D341Med (cell line): ENCODE measurements at regions not wholly inside any gene's neighbourhood (a gene's known extent, or its start where the extent isn't known, plus 50 kb on each side); places are given as distances from the start of the nearest gene placed in this dataset.

Experiments
- DNase-seq: peaks from one replicate; pipeline ENCODE4 v3.0.0; 2012; ENCODE audit warnings: low spot score

DNA sequence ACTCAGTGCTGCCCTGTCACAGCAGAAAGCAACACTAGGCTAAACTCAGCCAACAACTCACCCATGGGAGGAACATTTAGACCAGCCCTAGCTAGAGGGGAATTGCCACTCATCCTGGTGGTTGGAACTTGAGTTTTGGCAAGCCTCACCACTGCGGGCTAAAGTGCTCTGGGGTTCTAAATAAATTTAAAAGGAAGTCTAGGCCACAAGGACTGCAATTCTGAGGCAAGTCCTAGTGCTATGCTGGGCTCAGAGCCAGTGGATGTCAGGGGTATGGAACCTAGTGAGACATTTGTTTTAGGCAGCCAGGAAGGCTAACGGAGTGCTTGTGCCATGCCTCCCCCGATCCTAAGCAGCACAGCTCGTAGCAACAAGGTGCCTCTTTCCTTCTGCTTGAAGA lies 78.0 kb downstream of the RGS13 start:
- DNase-seq, result no peak

DNA sequence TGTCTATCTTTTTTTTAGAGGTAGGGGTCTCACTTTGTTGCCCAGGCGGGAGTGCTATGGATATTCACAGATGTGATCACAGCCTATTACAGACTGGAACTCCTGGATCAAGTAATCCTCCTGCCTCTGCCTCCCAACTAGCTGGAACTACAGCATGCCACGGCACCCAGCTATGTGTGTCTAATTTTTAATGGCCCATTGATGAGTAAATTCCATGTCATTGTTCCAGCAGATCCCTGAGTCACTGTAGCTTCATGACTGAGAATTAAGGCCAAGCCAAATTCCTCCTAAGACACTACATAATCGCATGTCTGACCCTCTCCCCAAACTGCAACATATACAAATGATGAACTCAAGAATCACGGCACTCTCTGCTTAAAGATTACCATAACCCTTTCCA lies 84.2 kb upstream of the RGS2 start:
- no peak for DNase-seq

DNA sequence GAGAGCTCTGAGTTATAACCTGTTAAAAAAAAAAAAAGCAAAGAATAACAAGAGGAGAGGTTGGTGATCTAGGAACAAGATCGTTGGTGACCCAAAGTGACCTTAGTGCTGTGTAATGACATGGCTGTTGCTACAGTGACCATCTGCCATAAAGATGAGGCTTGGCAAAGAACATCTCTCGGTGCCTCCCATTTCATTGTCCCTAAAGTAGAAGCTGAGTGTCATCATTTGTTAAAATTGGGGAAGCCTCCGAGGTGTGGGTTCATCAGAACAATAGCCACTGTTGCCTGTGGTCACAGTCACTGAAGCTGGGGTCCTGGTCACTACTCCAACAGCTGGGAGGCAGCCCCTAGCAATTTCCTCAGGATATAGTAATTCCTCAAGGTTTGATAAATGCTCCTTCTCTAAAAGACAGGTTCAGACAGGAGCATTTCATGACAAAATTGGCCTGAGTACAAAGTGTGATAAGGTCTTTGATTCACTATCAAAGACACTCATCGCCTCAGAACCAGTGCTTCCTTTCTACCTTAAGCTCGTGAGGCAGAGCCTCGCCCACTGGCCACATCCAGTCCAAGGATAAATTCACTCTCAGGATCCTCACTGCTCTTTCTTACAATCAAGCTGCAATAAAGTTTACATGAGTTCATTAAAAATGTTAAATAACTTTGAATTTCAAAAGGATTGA lies 81.9 kb upstream of the RGS2 start:
- no peak for DNase-seq

DNA sequence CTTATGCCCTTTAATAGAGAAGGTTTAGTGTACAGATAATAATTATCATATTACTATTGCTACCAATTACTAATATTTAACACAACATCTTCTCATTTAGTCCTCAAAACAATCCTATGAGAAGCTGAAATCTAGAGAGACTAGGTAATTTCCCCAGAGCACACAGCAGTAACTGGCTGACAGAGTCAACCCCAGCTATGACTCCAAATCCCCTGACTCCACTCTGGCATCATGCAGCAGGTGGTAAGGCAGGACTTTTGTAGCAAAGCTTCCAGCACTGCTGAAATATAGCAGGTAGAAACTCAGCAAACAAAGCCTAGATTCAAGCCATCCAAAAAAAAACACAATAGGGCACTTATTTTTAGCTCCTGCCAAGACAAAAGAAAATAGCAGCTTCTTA lies 79.3 kb upstream of the RGS2 start:
- no peak for DNase-seq

DNA sequence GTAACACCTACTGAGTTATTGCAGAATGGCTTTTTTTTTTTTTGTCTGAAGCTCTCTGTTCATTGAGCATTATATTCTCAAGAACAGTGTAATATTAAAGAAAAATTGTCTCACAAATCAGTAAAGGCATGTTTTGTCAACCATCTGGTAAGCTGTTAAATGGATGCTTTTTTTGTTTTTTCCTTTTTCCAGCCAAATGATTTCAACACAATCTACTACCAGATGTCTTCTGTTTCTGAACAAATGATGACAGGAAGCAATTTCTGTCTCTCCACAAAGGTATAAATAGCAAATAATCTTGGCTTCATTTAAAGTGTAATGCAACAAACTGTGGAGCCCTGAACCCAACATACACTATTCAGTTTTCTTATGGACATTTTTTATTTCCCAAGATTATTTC lies 78.6 kb upstream of the RGS2 start:
- no peak for DNase-seq

DNA sequence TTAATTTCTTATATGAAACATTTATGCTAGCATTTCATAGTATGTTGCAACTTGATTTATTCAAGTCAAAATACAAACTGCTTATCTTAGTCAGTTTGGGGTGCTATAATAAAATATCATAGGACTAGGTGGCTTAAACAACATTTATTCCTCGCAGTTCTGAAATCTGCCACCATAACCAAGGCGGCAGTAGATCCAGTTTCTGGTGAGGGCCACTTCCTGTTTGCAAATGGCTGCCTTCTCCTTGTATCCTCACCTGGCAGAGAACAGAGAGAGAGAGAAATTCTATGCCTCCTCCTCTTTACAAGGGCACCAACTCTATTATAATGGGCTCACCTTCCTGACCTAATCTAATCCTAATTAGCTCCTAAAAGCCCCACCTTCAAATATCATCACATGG lies 76.1 kb upstream of the RGS2 start:
- peak; percentile 30 for DNase-seq

DNA sequence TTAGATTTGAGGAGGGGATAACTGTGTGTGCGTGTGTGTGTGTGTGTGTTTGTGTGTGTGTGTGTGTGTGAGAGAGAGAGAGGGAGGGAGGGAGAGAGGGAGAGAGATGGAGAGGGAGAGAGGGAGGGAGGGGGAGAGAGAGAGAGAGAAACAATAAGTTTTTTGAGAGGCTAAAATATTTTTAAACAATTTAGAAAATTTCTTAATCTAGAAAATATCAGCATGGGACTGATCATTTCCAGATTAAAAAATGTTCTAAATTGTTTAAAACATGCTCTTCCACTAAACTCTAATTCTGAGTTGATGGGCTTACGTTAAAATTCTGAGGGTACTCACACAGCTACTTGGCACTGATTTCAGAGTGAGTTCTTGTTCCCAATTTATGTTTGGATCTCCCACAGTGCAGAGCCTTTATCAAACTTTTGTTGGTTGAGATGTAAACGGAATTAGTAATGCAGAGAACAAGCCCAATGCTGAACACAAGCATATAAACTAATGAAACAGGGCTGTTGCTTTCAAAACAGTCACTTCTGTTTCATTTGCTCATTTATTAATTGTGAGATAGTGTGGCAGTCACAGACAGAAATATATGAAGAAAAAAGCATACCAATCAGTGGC lies 73.4 kb upstream of the RGS2 start:
- DNase-seq, result no peak

DNA sequence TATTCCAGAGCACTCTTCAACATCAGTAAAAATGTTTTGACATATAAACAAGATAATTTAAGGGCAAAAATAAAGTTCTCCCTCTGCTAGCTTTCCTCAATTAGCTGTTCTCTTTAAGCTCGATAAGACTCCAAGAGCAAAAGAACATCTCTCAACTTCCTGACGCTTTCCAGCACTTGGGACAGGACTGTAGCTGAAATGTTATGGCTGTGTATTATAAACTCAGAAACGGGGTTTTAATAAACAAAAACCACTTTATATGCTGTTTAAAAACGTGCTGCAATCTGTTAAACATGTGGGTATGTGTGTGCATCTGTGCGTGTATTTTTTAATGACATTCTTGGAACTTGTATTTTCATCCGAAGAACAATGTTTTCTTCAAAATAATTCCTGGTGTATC lies 71.5 kb upstream of the RGS2 start:
- DNase-seq, result no peak

DNA sequence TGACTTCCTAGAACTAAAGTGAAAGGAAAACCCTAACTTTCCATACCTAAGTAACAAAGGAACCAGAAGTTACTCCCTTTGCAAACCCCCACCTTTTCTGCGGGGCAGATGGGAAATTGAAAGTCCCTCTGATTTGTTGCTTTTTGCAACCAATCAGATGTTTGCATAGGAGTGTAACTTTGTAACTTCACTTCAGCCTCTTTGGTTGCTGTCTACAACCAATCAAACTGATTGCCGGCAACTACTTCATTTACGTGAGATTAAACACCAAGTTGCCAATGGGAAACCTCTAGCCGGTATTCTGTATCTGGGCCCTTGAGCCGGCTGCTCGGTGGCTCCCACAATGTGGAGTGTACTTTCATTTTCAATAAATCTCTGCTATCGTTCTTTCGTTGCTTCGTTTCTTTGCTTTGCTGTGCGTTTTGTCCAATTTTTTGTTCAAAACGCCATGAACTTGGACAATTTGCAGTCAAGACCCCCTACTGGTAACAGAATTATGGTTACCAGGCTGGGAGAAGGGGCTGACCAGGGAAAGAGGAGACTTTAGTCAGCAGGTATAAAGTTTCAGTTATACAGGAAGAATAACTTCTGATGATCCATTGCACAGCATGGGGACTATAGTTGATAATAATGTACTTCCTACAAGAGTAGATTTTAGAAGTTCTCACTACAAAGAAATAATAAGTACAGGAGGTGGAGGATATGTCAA lies 69.2 kb upstream of the RGS2 start:
- DNase-seq, result no peak

DNA sequence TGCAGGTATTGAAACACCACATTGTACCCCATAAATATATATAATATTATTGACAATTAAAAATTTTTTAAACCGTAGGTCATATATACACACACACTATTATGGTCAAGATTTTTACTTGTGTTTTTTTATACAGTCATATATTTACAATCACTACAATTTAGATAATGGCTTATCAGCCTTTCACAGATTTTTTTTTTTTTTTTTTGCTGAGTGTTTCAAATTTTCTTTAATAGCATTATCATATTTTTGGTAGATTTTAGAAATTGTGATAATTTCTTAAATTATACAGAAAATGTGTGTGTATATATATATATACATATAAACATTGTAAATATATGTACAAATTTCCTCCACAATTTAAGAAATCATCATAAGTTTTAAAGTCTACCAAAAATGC lies 68.6 kb upstream of the RGS2 start:
- no peak for DNase-seq

DNA sequence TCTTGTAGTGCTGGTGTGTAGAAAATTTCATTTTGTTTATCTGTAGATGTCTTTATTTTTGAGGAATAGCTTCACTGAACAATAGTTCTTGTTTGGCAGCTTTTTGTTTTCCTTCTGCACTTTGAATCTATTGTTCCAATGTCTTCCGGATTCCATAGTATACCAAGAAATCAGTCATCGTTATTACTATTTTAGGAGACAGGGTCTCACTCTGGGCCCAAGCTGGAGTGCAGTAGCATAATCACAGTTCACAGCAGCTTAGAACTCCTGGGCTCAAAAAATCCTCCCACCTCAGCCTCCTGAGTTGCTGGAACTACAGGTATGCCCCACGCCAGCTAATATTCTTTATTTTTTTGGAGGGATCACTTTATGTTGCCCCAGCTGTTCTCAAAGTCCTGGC lies 67.7 kb upstream of the RGS2 start:
- no peak for DNase-seq

DNA sequence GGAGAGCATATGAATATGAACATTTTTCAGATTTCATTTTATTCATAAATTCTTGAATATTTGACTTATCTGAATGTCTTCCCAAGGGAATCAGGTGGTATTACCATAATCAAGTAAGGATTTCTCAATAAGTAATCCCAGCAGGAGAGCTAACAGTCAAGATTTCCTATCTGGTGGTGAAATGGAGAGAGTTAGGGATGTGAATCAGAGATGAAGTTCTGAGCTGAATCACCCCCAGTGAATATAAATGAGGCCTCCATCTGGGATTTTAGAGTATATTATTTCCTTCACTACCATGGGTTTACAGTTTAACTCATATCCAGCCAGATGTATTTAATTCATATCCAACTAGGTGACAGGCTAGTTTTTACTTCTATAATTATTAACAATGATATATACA lies 61.5 kb upstream of the RGS2 start:
- no peak for DNase-seq

DNA sequence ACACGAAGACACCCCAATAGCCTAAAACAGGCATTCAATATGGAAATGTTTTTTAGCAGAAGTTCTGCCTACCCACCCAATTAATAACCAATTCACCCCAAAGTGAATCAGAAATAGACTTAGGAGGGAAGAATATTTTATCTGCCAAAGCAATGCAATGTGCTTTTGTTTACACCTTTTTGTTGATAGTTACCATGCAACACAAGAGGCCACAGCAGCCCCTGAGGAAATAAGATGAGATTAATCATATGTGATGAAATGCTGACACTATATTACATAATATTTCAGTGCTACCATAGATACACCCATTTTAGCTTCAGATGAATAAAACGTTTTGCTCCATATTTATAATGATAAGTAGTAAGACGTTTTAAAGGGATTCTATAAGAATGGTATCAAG lies 60.9 kb upstream of the RGS2 start:
- no peak for DNase-seq

DNA sequence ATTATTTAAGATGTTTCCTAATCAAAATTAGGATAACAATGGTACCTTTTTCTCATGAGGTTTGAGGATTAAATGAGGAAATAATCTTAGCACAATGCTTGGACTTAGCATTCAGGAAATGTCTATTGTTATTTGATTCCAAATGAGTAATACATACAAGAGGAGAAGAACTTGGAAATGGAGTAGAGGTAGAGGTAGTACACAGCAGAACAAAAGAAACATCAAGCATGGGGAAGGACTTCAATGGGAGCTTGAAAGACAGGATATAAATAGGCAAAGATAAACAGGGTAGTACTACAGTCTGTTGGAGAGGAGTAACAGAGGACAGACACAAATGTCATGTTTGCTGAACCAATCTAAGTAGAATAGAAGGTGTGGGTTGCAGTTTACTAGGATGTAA lies 59.5 kb upstream of the RGS2 start:
- DNase-seq, result no peak

DNA sequence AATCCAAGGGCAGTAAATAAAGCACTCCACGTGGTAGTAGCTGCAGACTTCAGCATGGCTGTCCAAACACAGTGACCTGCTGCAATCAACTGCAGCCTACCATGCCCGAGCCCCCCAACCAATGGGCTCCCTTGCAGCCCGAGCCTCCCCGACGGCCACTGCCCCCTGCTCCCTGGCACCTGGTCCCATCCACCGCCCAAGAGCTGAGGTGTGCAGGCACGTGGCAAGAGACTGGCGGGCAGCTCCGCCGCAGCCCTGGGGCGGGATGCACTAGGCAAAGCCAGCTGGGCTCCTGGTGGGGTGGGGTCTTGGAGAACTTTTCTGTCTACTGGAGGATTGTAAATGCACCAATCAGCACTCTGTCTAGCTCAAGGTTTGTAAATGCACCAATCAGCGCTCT lies 57.6 kb upstream of the RGS2 start:
- no peak for DNase-seq

DNA sequence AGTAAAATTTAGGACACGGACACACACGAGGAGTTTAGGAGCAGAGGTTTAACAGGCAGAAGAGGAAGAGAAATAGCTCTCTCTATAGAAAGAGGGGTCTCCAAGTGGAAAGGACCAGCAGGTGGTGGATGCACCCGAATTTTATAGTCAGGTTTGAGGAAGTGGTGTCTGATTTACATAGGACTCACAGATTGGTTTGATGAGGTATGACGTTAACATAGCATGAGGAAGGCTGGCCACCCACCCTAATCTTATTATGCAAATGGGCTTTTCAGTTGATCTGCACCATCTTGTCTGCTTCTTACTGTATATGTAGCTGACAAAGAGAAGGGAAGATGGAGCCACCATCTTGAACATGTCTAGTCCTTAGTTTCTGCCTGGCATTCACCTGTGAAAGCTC lies 52.5 kb upstream of the RGS2 start:
- no peak for DNase-seq

DNA sequence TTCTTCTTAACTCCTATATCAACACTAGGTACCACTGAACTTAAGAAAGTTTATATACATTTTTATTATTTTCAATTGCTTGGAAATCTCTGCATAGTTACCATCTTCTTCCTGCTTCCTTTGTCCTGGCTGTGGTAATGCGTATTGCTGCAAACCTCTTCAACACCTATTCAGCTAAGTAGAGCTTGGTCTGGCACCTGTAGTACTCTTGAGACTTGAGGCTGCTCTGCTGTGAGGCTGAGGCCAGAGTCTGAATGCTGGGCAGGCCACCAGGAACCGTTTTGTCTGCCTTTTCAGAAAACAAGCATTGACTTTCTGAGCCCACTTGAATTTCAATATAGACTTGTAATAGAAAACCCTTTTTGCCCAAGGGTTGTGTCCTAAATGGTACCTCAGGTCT lies 52.0 kb upstream of the RGS2 start:
- no peak for DNase-seq

DNA sequence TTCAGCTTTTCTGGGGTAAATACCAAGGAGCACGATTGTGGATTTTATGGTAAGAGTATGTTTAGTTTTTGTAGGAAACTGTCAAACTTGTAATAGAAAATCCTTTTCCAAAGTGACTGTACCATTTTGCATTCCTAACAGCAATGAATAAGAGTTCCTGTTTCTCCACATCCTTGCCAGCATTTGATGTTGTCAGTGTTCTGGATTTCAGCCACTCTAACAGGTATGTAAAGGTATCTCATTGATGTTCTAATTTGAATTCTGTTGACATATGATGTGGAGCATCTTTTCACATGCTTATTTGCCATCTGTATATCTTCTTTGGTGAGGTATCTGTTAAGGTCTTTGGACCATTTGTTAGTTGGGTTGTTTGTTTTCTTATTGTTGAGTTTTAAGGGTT lies 50.3 kb upstream of the RGS2 start:
- no peak for DNase-seq
